H9 (cell line): ENCODE measurements at regions not wholly inside any gene's neighbourhood (a gene's known extent, or its start where the extent isn't known, plus 50 kb on each side); places are given as distances from the start of the nearest gene placed in this dataset.

ENCODE experiments used
- DNase-seq: peaks from one replicate; pipeline ENCODE4 v3.0.0-alpha.2; 2017
- H2AFZ ChIP-seq: one replicate; pipeline ENCODE4 v1.6.1; 2013; ENCODE audit warnings: mild to moderate bottlenecking, low read length, control low read depth, moderate library complexity
- H2AK5ac ChIP-seq: 2 replicates; pipeline ENCODE4 v1.6.1; 2013; ENCODE audit warnings: low read length, control low read depth, mixed read lengths; ENCODE audit not compliant: insufficient read length
- H2BK120ac ChIP-seq: one replicate; pipeline ENCODE4 v1.6.1; 2013; ENCODE audit warnings: low read depth, mild to moderate bottlenecking, low read length, control low read depth, inconsistent platforms; ENCODE audit not compliant: poor library complexity, severe bottlenecking
- H2BK12ac ChIP-seq: 2 replicates; pipeline ENCODE4 v1.6.1; 2013; ENCODE audit warnings: low read length, control low read depth, mixed read lengths, low read depth; ENCODE audit not compliant: insufficient read length
- H2BK15ac ChIP-seq: 2 replicates; pipeline ENCODE4 v1.6.1; 2013; ENCODE audit warnings: low read depth, low read length, control low read depth
- H2BK20ac ChIP-seq: one replicate; pipeline ENCODE4 v1.6.1; 2013; ENCODE audit warnings: low read depth, mild to moderate bottlenecking, low read length, control low read depth, inconsistent platforms; ENCODE audit not compliant: poor library complexity, severe bottlenecking
- H2BK5ac ChIP-seq: 2 replicates; pipeline ENCODE4 v1.6.1; 2013; ENCODE audit warnings: low read length, control low read depth, mixed read lengths; ENCODE audit not compliant: insufficient read length
- H3K14ac ChIP-seq: 2 replicates; pipeline ENCODE4 v1.6.1; 2013; ENCODE audit warnings: low read length, control low read depth; ENCODE audit not compliant: insufficient read depth
- H3K18ac ChIP-seq: 2 replicates; pipeline ENCODE4 v1.6.1; 2013; ENCODE audit warnings: low read depth, mild to moderate bottlenecking, mixed read lengths, low read length, control low read depth; ENCODE audit not compliant: insufficient read length
- H3K23ac ChIP-seq: 2 replicates; pipeline ENCODE4 v1.6.1; 2013; ENCODE audit warnings: low read length, control low read depth, mixed read lengths, low read depth; ENCODE audit not compliant: insufficient read length
- H3K23me2 ChIP-seq: 2 replicates; pipeline ENCODE4 v1.6.1; 2013; ENCODE audit warnings: low read depth, mild to moderate bottlenecking, mixed read lengths, low read length, control low read depth; ENCODE audit not compliant: insufficient read length, poor library complexity, severe bottlenecking
- H3K27ac ChIP-seq: 2 replicates; pipeline ENCODE4 v1.5.1; 2013; ENCODE audit warnings: low read length, control low read depth, mixed read lengths, low read depth; ENCODE audit not compliant: insufficient read length
- H3K27me3 ChIP-seq: 2 replicates; pipeline ENCODE4 v1.6.1; 2013; ENCODE audit warnings: low read length, control low read depth, inconsistent platforms; ENCODE audit not compliant: insufficient read depth
- H3K4ac ChIP-seq: 2 replicates; pipeline ENCODE4 v1.6.1; 2013; ENCODE audit warnings: low read depth, mild to moderate bottlenecking, control low read depth, inconsistent platforms, low read length, moderate library complexity
- H3K4me1 ChIP-seq: 2 replicates; pipeline ENCODE4 v1.6.1; 2013; ENCODE audit warnings: low read length, control low read depth, inconsistent platforms; ENCODE audit not compliant: insufficient read depth
- H3K4me2 ChIP-seq: 2 replicates; pipeline ENCODE4 v1.6.1; 2013; ENCODE audit warnings: low read length, control low read depth, mixed read lengths; ENCODE audit not compliant: insufficient read length, insufficient read depth
- H3K56ac ChIP-seq: 2 replicates; pipeline ENCODE4 v1.6.1; 2013; ENCODE audit warnings: low read depth, mild to moderate bottlenecking, mixed read lengths, low read length, control low read depth; ENCODE audit not compliant: insufficient read length
- H3K79me1 ChIP-seq: 2 replicates; pipeline ENCODE4 v1.6.1; 2013; ENCODE audit warnings: low read depth, mild to moderate bottlenecking, moderate library complexity, low read length, control low read depth, inconsistent platforms; ENCODE audit not compliant: insufficient read depth, poor library complexity, severe bottlenecking
- H3K79me2 ChIP-seq: 2 replicates; pipeline ENCODE4 v1.6.1; 2013; ENCODE audit warnings: low read length, control low read depth, inconsistent platforms; ENCODE audit not compliant: insufficient read depth
- H3K9ac ChIP-seq: 2 replicates; pipeline ENCODE4 v1.6.1; 2013; ENCODE audit warnings: low read length, control low read depth, mixed read lengths; ENCODE audit not compliant: insufficient read length; ENCODE audit errors: extremely low read depth
- H3K9me3 ChIP-seq: one replicate; pipeline ENCODE4 v1.6.1; 2013; ENCODE audit warnings: low read depth, low read length, inconsistent platforms; ENCODE audit not compliant: control insufficient read depth
- H3T11ph ChIP-seq: one replicate; pipeline ENCODE4 v1.6.1; 2013; ENCODE audit warnings: mild to moderate bottlenecking, low read length, control low read depth, inconsistent platforms
- H4K20me1 ChIP-seq: one replicate; pipeline ENCODE4 v1.6.1; 2013; ENCODE audit not compliant: control insufficient read depth, insufficient read length, insufficient read depth
- H4K5ac ChIP-seq: 2 replicates; pipeline ENCODE4 v1.6.1; 2013; ENCODE audit warnings: low read depth, mild to moderate bottlenecking, mixed read lengths, low read length, control low read depth; ENCODE audit not compliant: insufficient read length
- H4K8ac ChIP-seq: replicated peaks from 2 replicates; pipeline ENCODE4 v1.6.1; 2013; ENCODE audit warnings: low read length, control low read depth, mixed read lengths, low read depth; ENCODE audit not compliant: insufficient read length
- H4K91ac ChIP-seq: 2 replicates; pipeline ENCODE4 v1.6.1; 2013; ENCODE audit warnings: low read depth, mild to moderate bottlenecking, moderate library complexity, mixed read lengths, low read length, control low read depth; ENCODE audit not compliant: insufficient read length
- H3K27ac Mint-ChIP-seq, 3 experiments: 2 replicates in 2 of 3; 3 replicates in 1 of 3; pipeline ENCODE4 v1.8.0; 2020 to 2021; ENCODE audit warnings: mixed read lengths in 3 of 3, mild to moderate bottlenecking in 1 of 3, moderate library complexity in 1 of 3
- H3K27me3 Mint-ChIP-seq: 2 replicates; pipeline ENCODE4 v1.8.0; 2021; ENCODE audit warnings: low read depth, mild to moderate bottlenecking, moderate library complexity, mixed read lengths
- H3K36me3 Mint-ChIP-seq, 3 experiments: 2 replicates in 2 of 3; 3 replicates in 1 of 3; pipeline ENCODE4 v1.8.0; 2020 to 2021; ENCODE audit warnings: low read depth in 3 of 3, mixed read lengths in 3 of 3; ENCODE audit not compliant: insufficient read depth in 1 of 3
- H3K4me1 Mint-ChIP-seq, 2 experiments: 2 replicates each; pipeline ENCODE4 v1.8.0; 2020; ENCODE audit warnings: mixed read lengths in 2 of 2
- H3K4me3 Mint-ChIP-seq, 2 experiments: 2 replicates in 1 of 2; 3 replicates in 1 of 2; pipeline ENCODE4 v1.8.0; 2020 to 2021; ENCODE audit warnings: mild to moderate bottlenecking in 2 of 2, mixed read lengths in 2 of 2, moderate library complexity in 1 of 2
- H3K9me3 Mint-ChIP-seq, 2 experiments: 2 replicates in 1 of 2; 3 replicates in 1 of 2; pipeline ENCODE4 v1.8.0; 2020; ENCODE audit warnings: mild to moderate bottlenecking in 2 of 2, mixed read lengths in 2 of 2, moderate library complexity in 1 of 2
- WGBS: extraction: QIAGEN DNeasy Blood & Tissue Kit; methylation state at CpG from one replicate; pipeline ENCODE4 v1.1.7; 2013; ENCODE audit warnings: missing lambda C conversion rate, low lambda C conversion rate, mixed read lengths; ENCODE audit not compliant: insufficient read length; ENCODE audit errors: extremely low coverage; 5-methylcytosine and 5-hydroxymethylcytosine counted together
- TF ChIP-seq, protein P1 (sequence below): fragments of 200-600 bp; sonication (generic); conservative IDR thresholded peaks from 3 replicates; pipeline ENCODE4 v1.8.0; 2021; ENCODE audit warnings: antibody characterized with exemption, mild to moderate bottlenecking

- no peak overlapping the region for H3K27ac Mint-ChIP-seq
- H3K27me3 Mint-ChIP-seq = no peaks in the 10 kb centered on the region
- H3K4me1 Mint-ChIP-seq = peaks cover 13% of the 10 kb centered on the region in 2 experiments
These were observed 887.6 kb upstream of the SEL1L start for GRCh38 chr14:82421286-82421685.

More at GRCh38 chr14:82421286-82421685, 887.6 kb upstream of the SEL1L start:
- Histone ChIP-seq H3K79me1 (no peaks in the 10 kb centered on the region), H3K56ac (no peak overlapping the region), H2BK15ac (no peak overlapping the region), H3K27ac (no peak overlapping the region), H3K18ac (no peak overlapping the region), H3K27me3 (no peaks in the 10 kb centered on the region), H4K91ac (no peak overlapping the region), H3K4me1 (no peaks in the 10 kb centered on the region), H2BK20ac (no peak overlapping the region), H3K79me2 (no peaks in the 10 kb centered on the region), H3K23ac (no peak overlapping the region), H3K23me2 (no peaks in the 10 kb centered on the region), H3K9ac (no peak overlapping the region), H2BK12ac (no peak overlapping the region), H3K9me3 (no peaks in the 10 kb centered on the region), H4K8ac (no peak overlapping the region), H3T11ph (no peak overlapping the region), H2AK5ac (no peak overlapping the region), H2BK5ac (no peak overlapping the region), H3K14ac (no peak overlapping the region), H4K5ac (no peak overlapping the region), H3K4me2 (no peak overlapping the region), H4K20me1 (no peaks in the 10 kb centered on the region), H3K4ac (no peak overlapping the region), H2AFZ (no peak overlapping the region), H2BK120ac (no peak overlapping the region)
- Mint-ChIP-seq H3K36me3 (peaks cover 0 to 16% (median 5%) of the 10 kb centered on the region in 3 experiments; a peak in 3 of 7 replicates), H3K4me3 (no peak overlapping the region), H3K9me3 (peaks cover 8% of the 10 kb centered on the region in 2 experiments; a peak in 3 of 5 replicates)
- no peak for DNase-seq
- WGBS = no CpG with 5 or more reads among the region's 4 CpGs
- TF ChIP-seq, protein P1, sequence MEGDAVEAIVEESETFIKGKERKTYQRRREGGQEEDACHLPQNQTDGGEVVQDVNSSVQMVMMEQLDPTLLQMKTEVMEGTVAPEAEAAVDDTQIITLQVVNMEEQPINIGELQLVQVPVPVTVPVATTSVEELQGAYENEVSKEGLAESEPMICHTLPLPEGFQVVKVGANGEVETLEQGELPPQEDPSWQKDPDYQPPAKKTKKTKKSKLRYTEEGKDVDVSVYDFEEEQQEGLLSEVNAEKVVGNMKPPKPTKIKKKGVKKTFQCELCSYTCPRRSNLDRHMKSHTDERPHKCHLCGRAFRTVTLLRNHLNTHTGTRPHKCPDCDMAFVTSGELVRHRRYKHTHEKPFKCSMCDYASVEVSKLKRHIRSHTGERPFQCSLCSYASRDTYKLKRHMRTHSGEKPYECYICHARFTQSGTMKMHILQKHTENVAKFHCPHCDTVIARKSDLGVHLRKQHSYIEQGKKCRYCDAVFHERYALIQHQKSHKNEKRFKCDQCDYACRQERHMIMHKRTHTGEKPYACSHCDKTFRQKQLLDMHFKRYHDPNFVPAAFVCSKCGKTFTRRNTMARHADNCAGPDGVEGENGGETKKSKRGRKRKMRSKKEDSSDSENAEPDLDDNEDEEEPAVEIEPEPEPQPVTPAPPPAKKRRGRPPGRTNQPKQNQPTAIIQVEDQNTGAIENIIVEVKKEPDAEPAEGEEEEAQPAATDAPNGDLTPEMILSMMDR = no peak
